Lung (tissue), 11 donors: ENCODE measurements at regions not wholly inside any gene's neighbourhood (a gene's known extent, or its start where the extent isn't known, plus 50 kb on each side); places are given as distances from the start of the nearest gene placed in this dataset.

ENCODE experiments used
- ATAC-seq: fragments of 200-7000 bp; cut with Tn5 transposase; one replicate; pipeline ENCODE4 v1.9.1; 2020; ENCODE audit warnings: moderate number of reproducible peaks; ENCODE audit not compliant: insufficient read depth, low FRiP score
- DNase-seq, 3 donors: peaks; one replicate each; pipeline ENCODE4 v3.0.0-alpha.2; 2013 to 2017
- H3K27ac ChIP-seq, 2 donors: one replicate each; pipeline ENCODE4 v1.5.1; 2013; ENCODE audit warnings: mild to moderate bottlenecking in 2 of 2, moderate library complexity in 2 of 2, control low read depth in 1 of 2, inconsistent platforms in 1 of 2, low read depth in 1 of 2, low read length in 1 of 2
- H3K27me3 ChIP-seq, 3 donors: one replicate each; pipeline ENCODE4 v1.5.1; 2013; ENCODE audit warnings: low read length in 2 of 3; ENCODE audit not compliant: control insufficient read depth in 3 of 3, insufficient read depth in 3 of 3
- H3K36me3 ChIP-seq, 4 donors: one replicate each; pipeline ENCODE4 v1.5.1; 2013; ENCODE audit warnings: low read length in 4 of 4, mild to moderate bottlenecking in 1 of 4, moderate library complexity in 1 of 4; ENCODE audit not compliant: control insufficient read depth in 4 of 4, insufficient read depth in 4 of 4
- H3K4me1 ChIP-seq, 5 donors: one replicate each; pipeline ENCODE4 v1.5.1; 2013; ENCODE audit warnings: low read length in 5 of 5, mild to moderate bottlenecking in 2 of 5, moderate library complexity in 1 of 5; ENCODE audit not compliant: control insufficient read depth in 5 of 5, insufficient read depth in 5 of 5
- H3K4me3 ChIP-seq: one replicate; pipeline ENCODE4 v1.5.1; 2013; ENCODE audit warnings: mild to moderate bottlenecking, control low read depth, moderate library complexity
- H3K9ac ChIP-seq, 2 donors: one replicate each; pipeline ENCODE4 v1.5.1; 2013; ENCODE audit warnings: low read length in 2 of 2, control low read depth in 1 of 2; ENCODE audit not compliant: insufficient read depth in 1 of 2
- H3K9me3 ChIP-seq, 4 donors: one replicate each; pipeline ENCODE4 v1.5.1; 2013; ENCODE audit warnings: low read length in 3 of 4, mild to moderate bottlenecking in 1 of 4, moderate library complexity in 1 of 4; ENCODE audit not compliant: control insufficient read depth in 4 of 4, insufficient read depth in 3 of 4
- CTCF ChIP-seq: IDR thresholded peaks from 2 replicates; pipeline ENCODE4 v1.5.1; 2012; ENCODE audit warnings: mild to moderate bottlenecking; ENCODE audit errors: control extremely low read depth, extremely low read depth
- WGBS, 2 donors: extraction: QIAGEN DNeasy Blood & Tissue Kit; methylation state at CpG; one replicate each; pipeline ENCODE4 v1.1.7; 2013; 5-methylcytosine and 5-hydroxymethylcytosine counted together
- donor health status: control.
- donor health status: control.
- donor health status: Bipolar disorder and iron deficiency.
- donor health status: healthy.
- donor health status: DM: yes; HTN: yes; CAD: no.

GRCh38 chr5:135162661-135163265 lies 128.7 kb upstream of the PITX1 start:
- H3K36me3 ChIP-seq = no peaks in the 10 kb centered on the region
- no peak overlapping the region for H3K9ac ChIP-seq
- H3K27ac ChIP-seq = no peak overlapping the region
- DNase-seq (no peak), ATAC-seq (no peak)
- H3K27me3 ChIP-seq = peaks cover 0 to 10% (median 1%) of the 10 kb centered on the region in 3 donors
- 77 to 78% methylated on average over 9 of the region's 9 CpGs for WGBS, 2 donors
- H3K4me1 ChIP-seq = no peaks in the 10 kb centered on the region
- H3K4me3 ChIP-seq = no peak overlapping the region
- H3K9me3 ChIP-seq = peaks cover 0 to 11% (median 5%) of the 10 kb centered on the region in 4 donors
- no peak for TF ChIP-seq CTCF

GRCh38 chr5:135161221-135161620 lies 127.2 kb upstream of the PITX1 start:
- no peak for ATAC-seq
- Histone ChIP-seq H3K36me3 (no peaks in the 10 kb centered on the region), H3K9ac (no peak overlapping the region), H3K4me3 (no peak overlapping the region), H3K27me3 (peaks cover 0 to 4% (median 0%) of the 10 kb centered on the region in 3 donors), H3K4me1 (no peaks in the 10 kb centered on the region), H3K27ac (no peak overlapping the region), H3K9me3 (peaks cover 0 to 21% (median 5%) of the 10 kb centered on the region in 4 donors)
- no peak for TF ChIP-seq CTCF
- no peak for DNase-seq
- 20 to 50% methylated on average over 1 of the region's 1 CpG for WGBS, 2 donors

GRCh38 chr5:135160036-135160675 lies 126.1 kb upstream of the PITX1 start:
- no peak for TF ChIP-seq CTCF
- Histone ChIP-seq H3K36me3 (no peaks in the 10 kb centered on the region), H3K27me3 (peaks cover 0 to 4% (median 0%) of the 10 kb centered on the region in 3 donors), H3K4me1 (no peaks in the 10 kb centered on the region), H3K4me3 (no peak overlapping the region), H3K9ac (no peak overlapping the region), H3K27ac (no peak overlapping the region), H3K9me3 (peaks cover 0 to 22% (median 5%) of the 10 kb centered on the region in 4 donors)
- 66 to 76% methylated on average over 1 of the region's 1 CpG for WGBS, 2 donors
- ATAC-seq (no peak), DNase-seq (no peak)

GRCh38 chr5:135159626-135160025 lies 125.6 kb upstream of the PITX1 start:
- TF ChIP-seq CTCF = no peak
- Histone ChIP-seq H3K36me3 (no peaks in the 10 kb centered on the region), H3K9ac (no peak overlapping the region), H3K27ac (no peak overlapping the region), H3K4me1 (no peaks in the 10 kb centered on the region), H3K27me3 (peaks cover 0 to 4% (median 0%) of the 10 kb centered on the region in 3 donors), H3K9me3 (peaks cover 0 to 22% (median 5%) of the 10 kb centered on the region in 4 donors), H3K4me3 (no peak overlapping the region)
- 97 to 98% methylated on average over 1 of the region's 1 CpG for WGBS, 2 donors
- no peak for ATAC-seq
- no peak for DNase-seq
